HG03139 (cell line): ENCODE measurements at regions not wholly inside any gene's neighbourhood (a gene's known extent, or its start where the extent isn't known, plus 50 kb on each side); places are given as distances from the start of the nearest gene placed in this dataset.

Experiments used
- ATAC-seq: cut with Tn5 transposase; IDR thresholded peaks from one replicate; pipeline ENCODE4 v1.9.1; 2021; ENCODE audit not compliant: unreplicated experiment

GRCh38 chr16:62657116-62657515, 620.9 kb upstream of the CDH8 start:
- ATAC-seq: no peak

- no peak for ATAC-seq
These were observed 616.3 kb upstream of the CDH8 start for GRCh38 chr16:62652441-62653120.

- ATAC-seq: no peak
These were observed 612.0 kb upstream of the CDH8 start for GRCh38 chr16:62648256-62648655.

GRCh38 chr16:62644030-62644812, 608.0 kb upstream of the CDH8 start:
- ATAC-seq: no peak

- ATAC-seq: no peak
These were observed 606.4 kb upstream of the CDH8 start for GRCh38 chr16:62642677-62643076.

- ATAC-seq: no peak
These were observed 603.7 kb upstream of the CDH8 start for GRCh38 chr16:62639890-62640289.

- ATAC-seq: peak; percentile 80
These were observed 603.0 kb upstream of the CDH8 start for GRCh38 chr16:62638964-62639870.

- ATAC-seq: no peak
These were observed 602.2 kb upstream of the CDH8 start for GRCh38 chr16:62638324-62638911.

GRCh38 chr16:62625326-62625725, 589.1 kb upstream of the CDH8 start:
- ATAC-seq: no peak

GRCh38 chr16:62620275-62620674, 584.0 kb upstream of the CDH8 start:
- no peak for ATAC-seq

GRCh38 chr16:62615526-62615925, 579.3 kb upstream of the CDH8 start:
- ATAC-seq: no peak

- ATAC-seq: no peak
These were observed 574.1 kb upstream of the CDH8 start for GRCh38 chr16:62610291-62610690.

- no peak for ATAC-seq
These were observed 566.6 kb upstream of the CDH8 start for GRCh38 chr16:62602790-62603189.

- no peak for ATAC-seq
These were observed 561.6 kb upstream of the CDH8 start for GRCh38 chr16:62597875-62598274.

- no peak for ATAC-seq
These were observed 560.3 kb upstream of the CDH8 start for GRCh38 chr16:62596584-62596983.

GRCh38 chr16:62596125-62596524, 559.9 kb upstream of the CDH8 start:
- ATAC-seq: no peak

- no peak for ATAC-seq
These were observed 550.1 kb upstream of the CDH8 start for GRCh38 chr16:62586128-62586862.

- no peak for ATAC-seq
These were observed 548.9 kb upstream of the CDH8 start for GRCh38 chr16:62585041-62585545.

- ATAC-seq: no peak
These were observed 547.2 kb upstream of the CDH8 start for GRCh38 chr16:62583414-62583813.

- ATAC-seq: no peak
These were observed 537.2 kb upstream of the CDH8 start for GRCh38 chr16:62573466-62573865.
